ENCODE measurements at regions not wholly inside any gene's neighbourhood (a gene's known extent, or its start where the extent isn't known, plus 50 kb on each side); places are given as distances from the start of the nearest gene placed in this dataset.
"Not testable (repeated sequence)": the region's sequence is repeated elsewhere in the genome, so short reads cannot be mapped to it uniquely, and the experiment has no call there.

DNA sequence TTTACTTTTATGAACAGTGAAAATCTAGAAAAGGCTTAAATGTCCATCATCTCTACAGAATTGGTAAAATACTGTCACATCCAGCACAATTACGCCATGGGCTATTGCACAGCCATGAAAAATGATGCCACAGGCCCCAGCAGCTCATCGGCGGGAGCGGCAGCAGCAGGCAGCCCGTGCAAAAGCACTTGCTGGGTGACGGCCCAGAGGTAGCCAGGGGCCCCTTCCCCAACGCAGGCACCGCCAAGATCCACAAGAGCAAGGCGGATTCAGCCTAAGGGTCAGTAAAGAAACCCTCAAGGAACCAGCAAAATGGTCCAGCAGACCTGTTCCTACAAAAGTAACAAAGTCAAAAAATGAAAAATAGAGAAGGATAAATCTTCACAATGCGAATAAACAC, 272.7 kb downstream of the AGTPBP1 start:
- Histone ChIP-seq H2AFZ (ENCODE audit: low read depth, low read length, severe bottlenecking) (no peak overlapping the region), H3K27ac (ENCODE audit: low read depth, low read length) (no peak overlapping the region), H3K79me2 (ENCODE audit: insufficient read depth, low read length) (no peaks in the 10 kb centered on the region), H3K9ac (ENCODE audit: low read length) (no peak overlapping the region), H3K4me3 (ENCODE audit: insufficient read depth, low read length, poor library complexity, severe bottlenecking) (no peak overlapping the region), H3K4me2 (ENCODE audit: low read depth, low read length, poor library complexity, severe bottlenecking) (no peak overlapping the region), H3F3A (ENCODE audit: insufficient read depth) (no peaks in the 10 kb centered on the region), H4K20me1 (ENCODE audit: low read depth, low read length) (no peaks in the 10 kb centered on the region), H3K27me3 (ENCODE audit: low read length) (no peaks in the 10 kb centered on the region), H3K9me3 (ENCODE audit: insufficient read depth, low read length) (no peaks in the 10 kb centered on the region), H3K9me2 (replicated peaks; ENCODE audit: insufficient read depth, low read length) (no peaks in the 10 kb centered on the region), H3K36me3 (ENCODE audit: low read length) (no peaks in the 10 kb centered on the region)
- TF ChIP-seq, protein P1, sequence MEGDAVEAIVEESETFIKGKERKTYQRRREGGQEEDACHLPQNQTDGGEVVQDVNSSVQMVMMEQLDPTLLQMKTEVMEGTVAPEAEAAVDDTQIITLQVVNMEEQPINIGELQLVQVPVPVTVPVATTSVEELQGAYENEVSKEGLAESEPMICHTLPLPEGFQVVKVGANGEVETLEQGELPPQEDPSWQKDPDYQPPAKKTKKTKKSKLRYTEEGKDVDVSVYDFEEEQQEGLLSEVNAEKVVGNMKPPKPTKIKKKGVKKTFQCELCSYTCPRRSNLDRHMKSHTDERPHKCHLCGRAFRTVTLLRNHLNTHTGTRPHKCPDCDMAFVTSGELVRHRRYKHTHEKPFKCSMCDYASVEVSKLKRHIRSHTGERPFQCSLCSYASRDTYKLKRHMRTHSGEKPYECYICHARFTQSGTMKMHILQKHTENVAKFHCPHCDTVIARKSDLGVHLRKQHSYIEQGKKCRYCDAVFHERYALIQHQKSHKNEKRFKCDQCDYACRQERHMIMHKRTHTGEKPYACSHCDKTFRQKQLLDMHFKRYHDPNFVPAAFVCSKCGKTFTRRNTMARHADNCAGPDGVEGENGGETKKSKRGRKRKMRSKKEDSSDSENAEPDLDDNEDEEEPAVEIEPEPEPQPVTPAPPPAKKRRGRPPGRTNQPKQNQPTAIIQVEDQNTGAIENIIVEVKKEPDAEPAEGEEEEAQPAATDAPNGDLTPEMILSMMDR (IDR thresholded peaks at IDR 0.05; ENCODE audit: insufficient read depth, low read length, poor library complexity, severe bottlenecking): no peak
- TF ChIP-seq EZH2phosphoT487 (conservative IDR thresholded peaks at IDR 0.05; ENCODE audit: low read length): no peak

DNA sequence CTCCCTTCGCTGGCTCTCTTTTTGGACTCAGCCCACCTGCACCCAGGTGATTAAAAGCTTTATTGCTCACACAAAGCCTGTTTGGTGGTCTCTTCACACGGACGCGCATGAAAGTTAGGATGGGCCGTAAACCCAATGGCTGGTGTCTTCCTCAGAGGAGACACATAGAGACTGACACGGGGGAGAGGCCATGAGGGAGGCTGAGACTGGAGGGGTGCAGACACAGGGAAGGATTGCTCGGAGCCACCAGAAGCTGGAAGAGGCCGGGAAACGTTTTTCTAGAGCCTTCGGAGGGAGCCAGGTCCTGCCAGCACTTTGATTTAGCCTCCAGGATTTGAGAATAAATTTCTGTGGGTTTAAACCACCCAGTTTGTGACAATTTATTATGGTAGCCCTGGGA, 274.9 kb downstream of the AGTPBP1 start:
- H4K20me1 ChIP-seq (ENCODE audit: low read depth, low read length): no peaks in the 10 kb centered on the region
- H3K27ac ChIP-seq (ENCODE audit: low read depth, low read length): no peak overlapping the region
- H3K4me3 ChIP-seq (ENCODE audit: insufficient read depth, low read length, poor library complexity, severe bottlenecking): no peak overlapping the region
- H3K9me3 ChIP-seq (ENCODE audit: insufficient read depth, low read length): no peaks in the 10 kb centered on the region
- H3K9me2 ChIP-seq (replicated peaks; ENCODE audit: insufficient read depth, low read length): no peaks in the 10 kb centered on the region
- no peaks in the 10 kb centered on the region for H3K36me3 ChIP-seq (ENCODE audit: low read length)
- no peaks in the 10 kb centered on the region for H3K27me3 ChIP-seq (ENCODE audit: low read length)
- no peaks in the 10 kb centered on the region for H3K79me2 ChIP-seq (ENCODE audit: insufficient read depth, low read length)
- no peak overlapping the region for H2AFZ ChIP-seq (ENCODE audit: low read depth, low read length, severe bottlenecking)
- H3K9ac ChIP-seq (ENCODE audit: low read length): no peak overlapping the region
- no peaks in the 10 kb centered on the region for H3F3A ChIP-seq (ENCODE audit: insufficient read depth)
- no peak overlapping the region for H3K4me2 ChIP-seq (ENCODE audit: low read depth, low read length, poor library complexity, severe bottlenecking)
- TF ChIP-seq, protein P1 (IDR thresholded peaks at IDR 0.05; ENCODE audit: insufficient read depth, low read length, poor library complexity, severe bottlenecking): no peak
- TF ChIP-seq EZH2phosphoT487 (conservative IDR thresholded peaks at IDR 0.05; ENCODE audit: low read length): no peak

DNA sequence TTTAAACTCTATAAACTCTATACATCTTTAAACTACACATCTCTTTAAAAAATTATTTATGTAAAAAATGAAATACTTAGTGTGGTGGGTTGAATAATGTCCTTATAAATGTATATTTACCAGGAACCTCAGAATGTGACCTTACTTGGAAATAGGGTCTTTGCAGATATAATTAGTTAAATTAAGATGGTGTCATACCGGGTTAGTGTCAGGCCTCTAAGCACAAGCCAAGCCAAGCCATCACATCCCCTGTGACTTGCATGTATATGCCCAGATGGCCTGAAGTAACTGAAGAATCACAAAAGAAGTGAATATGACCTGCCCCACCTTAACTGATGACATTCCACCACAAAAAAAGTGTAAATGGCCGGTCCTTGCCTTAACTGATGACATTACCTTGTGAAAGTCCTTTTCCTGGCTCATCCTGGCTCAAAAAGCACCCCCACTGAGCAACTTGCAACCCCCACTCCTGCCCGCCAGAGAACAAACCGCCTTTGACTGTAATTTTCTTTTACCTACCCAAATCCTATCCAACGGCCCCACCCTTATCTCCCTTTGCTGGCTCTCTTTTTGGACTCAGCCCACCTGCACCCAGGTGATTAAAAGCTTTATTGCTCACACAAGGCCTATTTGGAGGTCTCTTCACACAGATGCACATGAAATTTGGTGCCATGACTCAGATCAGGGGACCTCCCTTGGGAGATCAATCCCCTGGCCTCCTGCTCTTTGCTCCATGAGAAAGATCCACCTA, 283.5 kb downstream of the AGTPBP1 start:
- not testable (repeated sequence) for H3F3A ChIP-seq (ENCODE audit: insufficient read depth); H3K4me2 ChIP-seq (ENCODE audit: low read depth, low read length, poor library complexity, severe bottlenecking); H3K9me2 ChIP-seq (replicated peaks; ENCODE audit: insufficient read depth, low read length); H4K20me1 ChIP-seq (ENCODE audit: low read depth, low read length); H3K27ac ChIP-seq (ENCODE audit: low read depth, low read length); H2AFZ ChIP-seq (ENCODE audit: low read depth, low read length, severe bottlenecking); H3K79me2 ChIP-seq (ENCODE audit: insufficient read depth, low read length); H3K36me3 ChIP-seq (ENCODE audit: low read length); H3K9ac ChIP-seq (ENCODE audit: low read length); H3K9me3 ChIP-seq (ENCODE audit: insufficient read depth, low read length); H3K27me3 ChIP-seq (ENCODE audit: low read length); H3K4me3 ChIP-seq (ENCODE audit: insufficient read depth, low read length, poor library complexity, severe bottlenecking)

DNA sequence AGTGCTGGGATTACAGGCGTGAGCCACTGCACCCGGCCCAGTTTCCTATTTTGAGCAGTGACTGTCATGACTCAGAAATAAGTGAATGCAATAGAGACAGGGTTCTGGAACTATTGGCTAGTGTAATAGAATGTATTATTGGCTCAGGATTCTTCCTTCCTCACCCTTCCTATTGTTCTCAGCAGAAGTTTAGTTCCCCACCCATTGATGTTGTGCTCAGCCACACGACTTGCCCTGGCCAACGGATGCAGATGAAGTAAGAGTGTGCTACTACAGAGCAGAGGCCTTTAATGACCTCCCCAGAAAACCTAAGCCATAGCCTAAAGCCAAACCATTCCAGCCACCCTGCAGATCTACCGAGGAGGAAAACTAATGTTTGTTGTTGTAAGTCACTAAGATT, 287.9 kb downstream of the AGTPBP1 start:
- no peak overlapping the region for H3K4me3 ChIP-seq (ENCODE audit: insufficient read depth, low read length, poor library complexity, severe bottlenecking)
- no peak overlapping the region for H3K27ac ChIP-seq (ENCODE audit: low read depth, low read length)
- no peaks in the 10 kb centered on the region for H3K9me2 ChIP-seq (replicated peaks; ENCODE audit: insufficient read depth, low read length)
- no peak overlapping the region for H2AFZ ChIP-seq (ENCODE audit: low read depth, low read length, severe bottlenecking)
- no peak overlapping the region for H3K4me2 ChIP-seq (ENCODE audit: low read depth, low read length, poor library complexity, severe bottlenecking)
- TF ChIP-seq, protein P1 (IDR thresholded peaks at IDR 0.05; ENCODE audit: insufficient read depth, low read length, poor library complexity, severe bottlenecking): no peak
- TF ChIP-seq EZH2phosphoT487 (conservative IDR thresholded peaks at IDR 0.05; ENCODE audit: low read length): no peak
- H3K36me3 ChIP-seq (ENCODE audit: low read length): no peaks in the 10 kb centered on the region
- H4K20me1 ChIP-seq (ENCODE audit: low read depth, low read length): no peaks in the 10 kb centered on the region
- H3F3A ChIP-seq (ENCODE audit: insufficient read depth): no peaks in the 10 kb centered on the region
- H3K79me2 ChIP-seq (ENCODE audit: insufficient read depth, low read length): no peaks in the 10 kb centered on the region
- no peaks in the 10 kb centered on the region for H3K9me3 ChIP-seq (ENCODE audit: insufficient read depth, low read length)
- no peak overlapping the region for H3K9ac ChIP-seq (ENCODE audit: low read length)
- no peaks in the 10 kb centered on the region for H3K27me3 ChIP-seq (ENCODE audit: low read length)
